KMS-11 (cell line): ENCODE measurements at regions not wholly inside any gene's neighbourhood (a gene's known extent, or its start where the extent isn't known, plus 50 kb on each side); places are given as distances from the start of the nearest gene placed in this dataset.

ENCODE experiments used
- H2AFZ ChIP-seq: fragments of 200-600 bp; sonication (generic); 2 replicates; pipeline ENCODE4 v1.6.1; 2016; ENCODE audit warnings: antibody characterized with exemption, mixed run types, low read depth
- H3K27ac ChIP-seq: fragments of 200-600 bp; sonication (generic); 2 replicates; pipeline ENCODE4 v1.6.1; 2016; ENCODE audit warnings: mild to moderate bottlenecking, mixed run types
- H3K27me3 ChIP-seq: fragments of 200-600 bp; sonication (generic); 2 replicates; pipeline ENCODE4 v1.6.1; 2017; ENCODE audit warnings: mild to moderate bottlenecking, low read depth, mixed run types, moderate library complexity; ENCODE audit not compliant: insufficient read depth
- H3K36me3 ChIP-seq: fragments of 200-600 bp; sonication (generic); 2 replicates; pipeline ENCODE4 v1.6.1; 2017; ENCODE audit warnings: mild to moderate bottlenecking, mixed run types; ENCODE audit not compliant: insufficient read depth
- H3K4me1 ChIP-seq: fragments of 200-600 bp; sonication (generic); 2 replicates; pipeline ENCODE4 v1.6.1; 2016; ENCODE audit warnings: mild to moderate bottlenecking, low read depth, mixed run types; ENCODE audit not compliant: poor library complexity, severe bottlenecking
- H3K4me2 ChIP-seq: fragments of 200-600 bp; sonication (generic); 2 replicates; pipeline ENCODE4 v1.7.0; 2016; ENCODE audit warnings: mild to moderate bottlenecking, mixed run types
- H3K4me3 ChIP-seq: fragments of 200-600 bp; sonication (generic); IDR thresholded peaks from 2 replicates; pipeline ENCODE4 v1.6.1; 2017; ENCODE audit warnings: low read depth, low read length, mixed read lengths; ENCODE audit not compliant: insufficient read depth
- H3K79me2 ChIP-seq: fragments of 200-600 bp; sonication (generic); 2 replicates; pipeline ENCODE4 v1.6.1; 2016; ENCODE audit warnings: low read depth, mixed run types; ENCODE audit not compliant: insufficient read depth
- H3K9ac ChIP-seq: fragments of 200-600 bp; sonication (generic); 2 replicates; pipeline ENCODE4 v1.6.1; 2016; ENCODE audit warnings: mild to moderate bottlenecking, mixed run types
- H4K20me1 ChIP-seq: fragments of 200-600 bp; sonication (generic); 2 replicates; pipeline ENCODE4 v1.6.1; 2016; ENCODE audit warnings: mild to moderate bottlenecking, mixed run types; ENCODE audit not compliant: insufficient read depth
- CTCF ChIP-seq: fragments of 200-600 bp; sonication (generic); conservative IDR thresholded peaks from 2 replicates; pipeline ENCODE4 v1.6.1; 2017; ENCODE audit warnings: low read depth, mild to moderate bottlenecking, antibody characterized with exemption, low read length, moderate library complexity, mixed read lengths

DNA sequence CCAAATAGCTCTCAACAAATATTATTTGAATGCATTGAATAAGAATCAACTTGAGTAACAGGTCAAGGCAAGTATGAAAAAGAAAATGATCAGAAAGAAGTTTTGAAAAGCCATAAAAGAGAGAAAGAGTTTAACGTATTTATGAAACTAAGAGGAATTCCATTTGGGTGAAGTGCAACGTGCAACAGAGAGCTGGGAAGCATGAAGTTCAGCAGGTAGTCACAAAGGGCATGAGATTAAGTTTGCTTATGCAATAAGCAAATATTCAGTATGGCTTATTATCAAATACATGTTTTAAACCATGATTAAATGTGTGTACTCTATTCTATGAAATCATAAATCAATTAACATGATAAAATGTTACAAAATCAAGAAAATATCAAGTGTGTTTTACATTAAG is 62.7 kb upstream of the PCDH17 start:
- H4K20me1 ChIP-seq, result no peaks in the 10 kb centered on the region
- no peaks in the 10 kb centered on the region for H3K27me3 ChIP-seq
- peaks cover 26% of the 10 kb centered on the region for H3K4me1 ChIP-seq
- H3K4me2 ChIP-seq, result no peak overlapping the region
- TF ChIP-seq CTCF, result no peak
- H3K4me3 ChIP-seq, result no peak overlapping the region
- H3K9ac ChIP-seq, result no peak overlapping the region
- no peaks in the 10 kb centered on the region for H3K79me2 ChIP-seq
- H2AFZ ChIP-seq, result no peak overlapping the region
- H3K27ac ChIP-seq, result no peak overlapping the region
- no peaks in the 10 kb centered on the region for H3K36me3 ChIP-seq

- Histone ChIP-seq H4K20me1 (no peaks in the 10 kb centered on the region), H3K4me1 (peaks cover 26% of the 10 kb centered on the region), H3K27me3 (no peaks in the 10 kb centered on the region), H3K4me2 (peak overlapping the region; percentile 19; the same call in 1 of the 2 replicates), H3K79me2 (no peaks in the 10 kb centered on the region), H3K36me3 (no peaks in the 10 kb centered on the region), H3K4me3 (no peak overlapping the region), H3K27ac (no peak overlapping the region), H2AFZ (no peak overlapping the region), H3K9ac (no peak overlapping the region)
- no peak for TF ChIP-seq CTCF
These were observed 61.6 kb upstream of the PCDH17 start for GRCh38 chr13:57569986-57570385.
